NCI-H128 (cell line): ENCODE measurements at regions not wholly inside any gene's neighbourhood (a gene's known extent, or its start where the extent isn't known, plus 50 kb on each side); places are given as distances from the start of the nearest gene placed in this dataset.
"Not testable (repeated sequence)": the region's sequence is repeated elsewhere in the genome, so short reads cannot be mapped to it uniquely, and the experiment has no call there.

Source experiments
- DNase-seq: peaks from one replicate; lab custom pipeline; 2025; ENCODE audit not compliant: unreplicated experiment; lab: John Stamatoyannopoulos, UW

DNA sequence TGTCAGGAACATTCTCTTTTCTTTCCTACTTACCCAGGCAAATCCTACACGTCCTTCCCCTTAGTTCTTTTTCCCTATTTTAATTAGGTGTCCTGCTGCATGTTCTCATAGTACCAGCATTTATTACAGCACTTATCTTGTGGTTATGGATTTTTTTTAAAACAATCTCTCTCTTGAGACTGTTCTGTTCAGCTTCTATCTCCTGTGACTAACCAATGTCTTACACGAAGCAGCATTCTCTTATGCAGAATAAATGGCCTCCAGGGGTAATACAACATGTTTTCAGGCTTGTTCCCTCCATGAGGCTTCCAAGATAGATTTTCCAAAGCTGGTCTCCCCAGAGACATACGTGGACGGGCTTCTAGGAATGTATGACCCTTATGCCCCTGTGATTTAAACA lies 1096.1 kb upstream of the CELF2 start:
- DNase-seq: no peak

DNA sequence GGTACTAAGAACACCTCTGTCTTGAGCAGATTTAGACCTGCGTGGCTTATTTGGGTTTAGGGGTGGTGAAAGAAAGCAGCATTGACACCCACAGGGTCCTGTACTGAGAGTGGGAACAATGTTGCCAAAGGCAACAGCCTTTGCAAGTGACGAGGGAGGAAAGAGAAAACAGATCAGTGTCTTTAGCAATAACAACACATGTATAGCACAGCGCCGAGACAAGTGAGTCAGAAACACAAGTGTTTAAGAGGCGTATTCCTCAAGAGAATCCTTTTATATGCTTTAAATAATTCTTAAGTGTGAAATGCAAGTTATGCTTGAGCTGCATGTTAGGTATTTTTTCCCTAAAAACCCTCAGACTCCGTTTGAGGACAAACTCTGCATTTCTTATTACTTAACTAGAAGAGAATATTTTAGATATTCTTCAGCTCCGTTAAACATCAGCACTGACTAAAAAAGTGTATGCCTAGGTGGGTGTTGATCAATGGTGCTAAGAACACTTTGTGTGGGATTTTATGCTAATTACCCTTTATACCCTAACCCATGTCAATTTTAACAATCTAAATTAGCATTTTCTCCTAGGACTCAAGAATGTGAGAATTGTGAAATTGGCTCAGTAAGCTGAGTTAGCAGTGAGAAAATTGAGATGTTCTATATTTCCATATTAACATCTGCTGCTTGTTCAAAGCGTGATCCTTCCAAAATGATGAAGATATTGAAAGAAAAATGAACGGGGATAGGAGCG lies 1095.4 kb upstream of the CELF2 start:
- no peak for DNase-seq

DNA sequence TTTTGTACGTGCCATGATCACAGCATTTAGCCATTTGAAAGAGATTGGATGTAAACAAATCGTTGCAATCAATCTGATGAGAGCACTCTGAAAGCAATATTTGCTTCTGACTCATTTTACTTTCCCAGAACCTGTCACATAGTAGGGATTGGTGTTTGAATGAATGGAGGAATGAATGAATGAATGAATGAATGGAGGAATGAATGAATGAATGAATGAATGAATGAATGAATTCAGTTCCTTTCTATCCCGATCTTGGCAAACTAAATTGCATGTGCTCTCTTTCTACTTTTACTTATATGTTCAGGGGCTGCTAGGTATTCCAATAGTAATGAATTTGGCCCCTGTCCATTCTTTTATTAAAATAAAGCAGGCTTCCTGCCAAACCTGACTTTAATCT lies 1091.7 kb upstream of the CELF2 start:
- no peak for DNase-seq

DNA sequence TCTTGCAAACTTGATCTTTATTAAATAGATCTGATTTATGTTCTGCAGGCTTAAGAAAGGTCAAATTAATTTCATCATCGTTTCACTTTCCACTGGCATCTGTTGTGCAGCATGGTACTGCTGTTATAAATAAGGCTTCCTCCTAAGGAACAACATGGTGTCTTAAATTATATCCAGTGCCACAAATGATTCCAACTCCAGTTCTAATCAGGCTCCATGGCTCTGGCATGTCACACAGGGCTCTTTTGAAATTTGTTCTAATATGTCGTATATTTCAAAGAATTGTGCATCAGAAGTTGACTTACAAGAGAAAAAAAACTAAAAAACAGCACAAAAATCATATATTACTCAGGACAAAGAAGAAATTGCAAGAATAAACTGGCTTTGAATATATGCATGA lies 1090.8 kb upstream of the CELF2 start:
- DNase-seq: no peak

DNA sequence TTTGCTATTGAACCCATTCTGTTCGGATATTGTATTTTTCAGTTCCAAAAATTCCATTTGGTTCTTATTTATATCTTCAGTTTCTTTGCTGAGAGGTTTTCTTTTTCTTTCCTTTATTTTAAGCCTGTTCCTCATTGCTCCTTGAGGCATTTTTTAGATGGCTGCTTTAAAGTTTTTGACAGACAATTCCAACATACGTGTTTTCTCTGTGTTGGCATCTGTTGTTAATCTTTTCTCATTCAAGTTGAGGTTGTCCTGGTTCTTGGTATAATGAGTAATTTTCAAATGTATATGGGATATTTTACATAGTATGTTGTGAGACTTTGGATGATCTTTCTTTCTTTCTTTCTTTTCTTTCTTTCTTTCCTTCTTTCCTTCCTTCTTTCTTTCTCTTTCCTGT lies 1078.0 kb upstream of the CELF2 start:
- no peak for DNase-seq

DNA sequence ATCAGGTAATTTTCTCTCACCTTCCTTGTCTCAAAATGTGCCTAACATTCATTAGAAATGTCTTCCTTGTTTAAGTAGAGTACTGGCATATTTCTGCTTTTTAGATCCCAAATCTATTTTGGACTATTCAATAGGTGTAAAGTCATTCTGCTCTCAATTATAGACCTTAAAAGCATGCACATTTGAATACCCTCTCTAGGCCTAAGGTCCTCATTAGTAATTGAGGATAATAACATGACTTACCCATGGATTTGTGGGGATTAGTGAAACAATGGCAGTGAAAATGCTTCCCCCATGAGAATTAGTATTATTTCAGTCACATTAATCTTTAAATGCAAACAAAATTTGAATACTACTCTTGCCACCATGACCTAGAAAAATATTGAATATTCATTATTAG lies 1073.0 kb upstream of the CELF2 start:
- no peak for DNase-seq

DNA sequence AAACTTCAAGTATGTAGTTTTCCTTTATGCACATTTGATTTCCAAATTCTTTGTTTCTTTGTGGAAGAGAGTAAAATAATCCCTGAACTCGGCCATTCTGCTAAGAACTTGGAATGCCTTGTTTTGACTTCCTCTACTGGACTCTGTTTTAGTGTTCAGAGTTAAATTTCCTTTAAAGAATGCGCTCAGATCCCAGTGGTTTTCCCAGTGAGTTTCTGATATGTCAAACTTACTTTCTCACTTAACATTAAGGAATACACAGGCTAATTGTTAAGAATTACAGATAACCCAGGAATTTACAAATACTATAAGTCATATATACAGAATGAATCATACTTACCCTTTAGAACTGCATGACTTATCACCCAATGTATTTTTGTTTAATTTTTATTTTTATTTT lies 1067.6 kb upstream of the CELF2 start:
- no peak for DNase-seq

DNA sequence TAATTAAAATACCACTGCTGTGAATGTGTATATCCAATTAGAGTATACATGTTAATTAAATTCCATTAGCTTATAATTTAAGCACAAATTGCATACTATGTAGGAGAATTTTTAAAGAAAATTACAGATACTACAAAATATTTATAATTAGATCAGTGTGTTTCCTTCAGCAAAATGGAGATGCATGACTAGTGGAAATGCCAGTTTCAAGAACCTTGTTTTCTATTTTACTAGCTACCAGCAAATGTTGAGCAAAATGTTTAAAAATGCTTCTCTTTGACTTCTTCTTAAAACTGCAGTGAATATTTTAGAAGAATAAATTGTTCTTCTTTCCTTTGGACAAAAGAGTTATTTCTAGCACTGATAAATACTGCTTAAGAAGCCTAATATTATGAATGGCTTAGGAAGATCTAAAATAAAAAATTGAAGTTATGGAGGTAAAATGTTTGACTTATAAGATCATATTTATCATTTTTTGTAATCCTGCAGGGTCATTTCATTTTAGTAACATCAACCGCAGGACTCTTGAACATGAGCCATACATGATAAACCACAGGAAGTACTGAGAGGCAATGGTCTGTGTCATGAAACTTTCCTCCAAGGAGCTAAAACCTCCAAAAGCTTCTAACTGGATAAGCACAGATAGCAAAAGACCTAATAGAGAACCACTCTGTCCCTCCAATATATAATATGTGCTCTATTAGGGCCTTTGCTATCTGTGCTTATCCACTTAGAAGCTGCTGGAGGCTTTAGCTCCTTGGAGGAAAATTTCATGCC lies 1066.0 kb upstream of the CELF2 start:
- DNase-seq: no peak

DNA sequence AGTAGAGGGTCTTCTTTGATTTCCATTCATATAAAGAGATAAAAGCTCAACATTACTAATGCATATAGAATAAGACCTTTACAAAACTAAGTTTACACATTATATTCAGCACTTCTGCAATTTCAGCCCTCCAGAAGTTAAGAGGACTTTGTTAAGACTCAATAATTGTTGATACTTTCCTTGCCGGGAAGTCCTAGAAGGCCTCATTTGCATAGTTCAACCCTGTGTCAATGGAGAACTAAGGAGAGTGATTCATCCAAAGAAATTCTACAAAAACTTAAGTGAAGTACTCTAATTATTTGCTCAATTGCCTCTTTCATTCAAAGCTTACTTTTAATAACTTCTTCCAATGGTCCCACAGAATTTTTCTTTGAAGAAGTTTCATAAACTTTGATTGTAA lies 1060.3 kb upstream of the CELF2 start:
- DNase-seq: no peak

DNA sequence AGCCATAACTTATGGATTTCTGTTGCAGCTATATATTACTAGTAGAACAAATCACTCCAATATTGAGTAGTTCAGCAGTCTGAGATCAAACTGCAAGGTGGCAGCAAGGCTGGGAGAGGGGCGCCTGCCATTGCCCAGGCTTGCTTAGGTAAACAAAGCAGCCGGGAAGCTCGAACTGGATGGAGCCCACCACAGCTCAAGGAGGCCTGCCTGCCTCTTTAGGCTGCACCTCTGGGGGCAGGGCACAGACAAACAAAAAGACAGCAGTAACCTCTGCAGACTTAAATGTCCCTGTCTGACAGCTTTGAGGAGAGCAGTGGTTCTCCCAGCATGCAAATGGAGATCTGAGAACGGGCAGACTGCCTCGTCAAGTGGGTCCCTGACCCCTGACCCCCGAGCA lies 1059.8 kb upstream of the CELF2 start:
- DNase-seq: not testable (repeated sequence)

DNA sequence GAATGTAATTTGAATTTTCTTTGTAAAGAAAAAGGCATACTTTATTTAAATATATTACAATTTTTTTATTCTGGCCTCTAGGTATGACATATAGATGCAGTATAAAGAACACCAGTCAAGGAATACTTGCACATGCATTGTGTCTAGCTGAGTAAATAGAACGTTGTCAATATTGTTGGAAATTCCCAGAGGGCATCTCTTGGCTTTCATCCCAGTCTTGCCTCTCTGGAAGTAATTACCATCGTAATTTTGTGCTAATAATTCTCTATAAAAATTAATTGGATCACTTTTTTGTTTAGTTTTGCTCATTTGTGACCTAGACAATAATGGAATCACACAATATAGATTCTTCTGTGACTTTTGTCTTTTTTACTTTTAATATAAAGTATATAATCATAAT lies 1052.3 kb upstream of the CELF2 start:
- DNase-seq: no peak

DNA sequence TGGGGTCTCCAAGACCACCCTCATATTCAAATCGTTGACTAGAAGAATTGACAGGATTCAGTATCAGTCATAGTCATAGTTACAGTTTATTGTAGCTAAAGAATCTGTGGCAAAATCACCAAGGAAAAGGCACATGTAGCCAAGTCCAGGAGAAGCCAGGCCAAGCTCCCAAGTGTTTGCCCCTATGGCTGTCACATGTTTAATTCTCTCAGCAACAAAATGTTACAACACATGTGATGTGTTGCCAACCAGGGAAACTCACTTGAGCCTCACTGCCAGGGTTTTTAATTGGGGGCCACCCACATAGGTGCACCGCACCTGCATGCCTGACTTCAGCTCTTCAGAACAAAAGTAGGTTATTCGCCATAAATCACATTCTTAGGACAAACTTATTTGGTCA lies 1030.9 kb upstream of the CELF2 start:
- no peak for DNase-seq

DNA sequence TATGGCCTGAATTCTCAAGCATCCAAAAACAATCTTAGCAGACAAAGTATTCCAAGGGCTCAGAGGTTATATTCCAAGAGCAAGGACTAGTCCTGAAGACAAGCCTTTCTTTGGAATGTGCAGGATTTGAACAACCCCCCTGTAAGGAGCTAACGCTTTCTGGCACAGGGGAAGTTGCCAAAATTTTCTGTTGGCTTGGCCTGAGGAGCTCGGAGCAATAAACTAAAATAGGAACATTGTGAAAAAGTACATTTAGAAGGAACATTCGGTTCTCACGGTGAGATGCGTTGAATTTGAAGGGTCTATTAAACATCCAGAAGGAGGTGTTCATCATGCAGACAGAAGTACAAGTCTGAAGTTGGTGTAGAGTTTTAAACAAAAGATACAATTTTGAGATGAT lies 1030.5 kb upstream of the CELF2 start:
- DNase-seq: no peak

DNA sequence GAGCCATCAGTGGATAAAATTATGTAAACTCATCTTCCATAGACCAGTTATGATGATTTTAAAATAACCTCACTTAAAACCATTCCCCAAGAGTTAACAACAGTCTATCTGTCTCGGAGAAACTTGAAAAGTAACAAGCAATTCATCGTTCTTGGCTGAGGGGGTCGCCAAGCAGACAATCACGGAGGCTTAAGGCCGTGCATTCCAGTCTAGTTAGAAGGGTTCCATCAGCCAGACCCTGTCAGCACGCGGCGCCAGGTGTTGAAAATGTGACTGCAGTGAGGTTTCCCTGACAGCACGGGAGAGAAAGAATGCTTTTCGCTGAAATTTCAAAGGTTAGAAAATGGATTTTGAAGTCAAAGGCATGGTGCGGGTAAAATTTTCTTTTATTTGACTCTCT lies 1025.0 kb upstream of the CELF2 start:
- DNase-seq: no peak

DNA sequence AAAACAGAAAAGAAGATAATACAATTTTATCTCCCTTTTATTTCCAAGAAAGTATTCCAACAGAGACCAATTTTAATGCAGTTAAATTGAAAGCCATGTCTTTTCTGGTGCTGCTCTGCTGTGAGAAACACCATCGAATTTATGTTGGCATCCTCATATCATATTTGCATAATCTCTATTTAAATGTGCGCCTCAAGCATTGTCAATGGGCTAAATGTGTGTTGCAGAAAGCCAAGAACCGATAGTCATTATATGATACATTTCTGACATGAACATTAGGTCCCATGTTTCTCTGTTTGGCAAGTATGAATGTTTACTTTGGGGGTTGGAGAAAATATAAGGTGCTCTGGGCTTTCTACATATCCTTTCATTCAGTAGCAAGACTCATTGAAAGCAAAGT lies 1023.5 kb upstream of the CELF2 start:
- DNase-seq: no peak

DNA sequence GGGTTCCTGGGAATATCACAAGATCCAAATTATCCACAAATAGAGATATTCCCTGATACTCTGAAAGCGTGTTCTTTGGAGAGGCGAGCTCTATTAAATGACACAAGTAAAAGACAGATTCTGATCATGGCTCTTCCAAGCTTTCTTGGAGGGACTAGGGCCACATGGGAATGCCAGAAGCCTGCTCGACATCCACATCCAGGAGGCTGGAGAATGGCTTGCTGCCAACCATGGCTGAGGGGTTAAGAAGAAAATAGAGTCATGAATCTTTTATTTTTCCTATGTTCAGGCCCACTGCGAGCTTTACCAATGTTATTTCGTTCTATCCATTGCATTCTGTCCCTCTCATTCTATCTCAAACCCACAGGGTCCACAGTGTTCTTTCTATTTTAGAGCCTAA lies 1018.0 kb upstream of the CELF2 start:
- no peak for DNase-seq

DNA sequence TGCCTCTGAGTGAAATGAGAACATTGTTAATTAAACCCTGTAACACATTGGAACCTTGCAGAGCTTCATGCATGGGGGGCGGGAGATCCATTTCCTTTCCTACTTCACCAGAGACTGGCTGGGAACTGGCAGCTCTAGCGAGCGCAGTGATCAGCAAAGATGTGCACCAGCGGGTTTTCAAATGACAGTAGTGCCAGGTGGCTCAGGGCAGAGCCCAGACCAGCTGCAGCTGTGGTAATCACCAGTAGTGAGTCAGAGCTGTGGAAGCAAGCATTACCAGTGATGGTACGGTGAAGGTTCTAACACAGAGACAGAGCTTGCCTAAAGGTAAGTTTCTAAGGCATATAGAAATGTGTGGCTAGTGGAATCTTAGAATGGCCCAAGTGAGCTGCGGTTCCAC lies 1009.7 kb upstream of the CELF2 start:
- DNase-seq: no peak

DNA sequence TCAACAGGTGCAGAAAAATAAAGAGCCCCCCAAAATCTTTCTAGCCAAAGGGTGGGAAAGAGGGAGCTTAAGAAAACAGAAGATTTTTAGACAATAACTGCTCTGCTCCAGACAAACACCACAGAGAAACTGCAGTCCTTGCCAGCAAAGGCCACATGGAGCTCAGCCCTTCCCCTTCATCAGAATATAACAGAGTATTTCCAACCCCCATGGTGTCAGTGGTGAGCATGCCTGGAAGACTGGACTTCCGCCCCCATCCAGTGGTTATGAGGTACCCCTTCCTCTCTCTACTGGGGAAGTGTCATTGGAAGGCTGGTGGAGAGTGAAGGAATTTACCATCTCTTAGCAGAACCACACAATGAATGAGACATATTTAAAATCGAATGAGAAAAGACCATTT lies 1007.3 kb upstream of the CELF2 start:
- DNase-seq: no peak

DNA sequence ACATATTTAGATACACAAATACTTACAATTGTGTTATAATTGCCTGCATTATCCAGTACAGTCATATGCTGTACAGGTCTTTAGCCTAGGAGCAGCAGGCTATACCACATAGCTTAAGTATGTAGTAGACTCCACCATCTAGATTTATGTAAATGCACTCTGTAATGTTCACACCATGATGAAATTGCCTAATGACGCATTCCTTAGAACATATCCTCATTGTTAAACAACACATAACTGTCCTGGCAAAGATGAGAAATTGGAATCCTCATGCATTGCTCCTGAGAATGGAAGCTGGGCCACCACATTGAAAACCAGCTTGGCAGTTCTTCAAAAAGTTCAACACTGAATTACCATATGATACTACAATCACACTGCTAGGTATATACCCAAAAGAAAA lies 1002.8 kb upstream of the CELF2 start:
- no peak for DNase-seq

DNA sequence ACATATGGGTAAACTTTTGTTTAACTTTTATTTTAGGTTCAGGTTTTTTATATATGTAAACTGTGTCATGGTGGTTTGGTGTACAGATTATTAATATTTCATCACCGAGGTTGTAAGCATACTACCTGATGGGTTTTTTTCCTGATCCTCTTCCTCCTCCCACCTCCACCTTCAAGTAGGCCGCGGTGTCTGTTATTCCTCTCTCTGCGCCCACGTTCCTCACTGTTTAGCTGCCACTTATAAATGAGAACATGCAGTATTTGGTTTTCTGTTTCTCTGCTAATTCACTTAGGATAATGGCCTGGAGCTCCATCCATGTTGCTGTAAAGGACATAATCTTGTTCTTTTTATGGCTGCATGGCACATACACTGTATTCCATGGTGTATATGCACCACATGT lies 1000.0 kb upstream of the CELF2 start:
- DNase-seq: no peak

DNA sequence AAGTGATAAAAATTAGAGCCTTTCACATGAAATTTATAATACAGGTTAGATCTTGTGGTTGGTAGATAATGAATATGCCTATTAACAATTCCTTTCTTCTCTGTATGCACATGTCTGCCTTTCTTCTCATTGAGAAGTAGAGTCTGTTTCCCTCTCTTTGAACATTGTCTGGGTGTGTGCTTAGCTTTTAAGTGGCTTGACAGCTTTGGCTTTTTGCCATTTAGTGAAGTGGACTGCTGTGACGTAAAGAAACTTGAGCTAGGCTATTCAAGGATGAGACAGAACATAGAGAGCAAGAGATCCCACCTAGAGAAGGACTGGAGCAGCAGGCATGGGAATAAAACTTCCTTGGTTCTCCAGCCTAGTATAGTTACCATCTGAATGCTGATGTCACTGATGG lies 996.7 kb upstream of the CELF2 start:
- DNase-seq: no peak

DNA sequence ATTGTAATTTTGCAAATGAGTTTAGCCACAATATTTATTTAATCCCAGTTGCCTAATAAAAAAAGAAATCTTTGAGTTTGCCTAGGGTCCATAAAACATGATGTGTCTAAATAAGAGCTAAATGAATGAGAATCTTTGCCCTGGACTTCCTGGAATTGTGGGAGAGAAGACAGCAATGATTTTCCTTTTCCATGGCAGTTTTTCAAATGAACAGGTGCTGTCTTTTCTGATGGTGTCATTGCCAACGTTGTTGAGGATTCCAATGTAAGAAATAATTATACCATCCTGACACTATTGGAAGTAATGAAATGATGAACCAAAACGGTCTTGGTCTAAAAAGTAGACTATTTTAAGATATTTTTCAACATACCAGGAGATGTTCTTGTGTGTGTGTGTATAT lies 984.7 kb upstream of the CELF2 start:
- no peak for DNase-seq

DNA sequence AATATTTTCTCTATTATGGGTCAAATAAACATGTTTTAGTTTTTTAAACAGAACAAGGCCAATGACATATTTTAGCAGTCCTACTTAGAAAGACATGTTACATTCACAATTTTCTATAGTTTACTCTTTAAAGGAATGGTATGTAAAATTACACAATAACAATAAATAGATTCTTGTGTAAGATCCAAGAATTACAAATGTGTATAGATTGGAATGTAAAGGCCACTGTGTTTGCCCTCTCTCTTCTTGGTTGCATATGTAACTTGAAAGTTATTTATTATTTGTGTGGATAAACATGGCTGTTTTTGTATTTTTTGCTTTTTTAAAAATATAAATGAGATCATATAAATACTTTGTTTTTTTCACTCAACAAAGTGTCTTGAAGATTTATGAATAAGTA lies 979.3 kb upstream of the CELF2 start:
- no peak for DNase-seq
